GM21717 (cell line): ENCODE measurements at regions not wholly inside any gene's neighbourhood (a gene's known extent, or its start where the extent isn't known, plus 50 kb on each side); places are given as distances from the start of the nearest gene placed in this dataset.

Source experiments
- ATAC-seq: cut with Tn5 transposase; IDR thresholded peaks from one replicate; pipeline ENCODE4 v1.9.1; 2021; ENCODE audit warnings: mild to moderate bottlenecking, moderate library complexity; ENCODE audit not compliant: unreplicated experiment

DNA sequence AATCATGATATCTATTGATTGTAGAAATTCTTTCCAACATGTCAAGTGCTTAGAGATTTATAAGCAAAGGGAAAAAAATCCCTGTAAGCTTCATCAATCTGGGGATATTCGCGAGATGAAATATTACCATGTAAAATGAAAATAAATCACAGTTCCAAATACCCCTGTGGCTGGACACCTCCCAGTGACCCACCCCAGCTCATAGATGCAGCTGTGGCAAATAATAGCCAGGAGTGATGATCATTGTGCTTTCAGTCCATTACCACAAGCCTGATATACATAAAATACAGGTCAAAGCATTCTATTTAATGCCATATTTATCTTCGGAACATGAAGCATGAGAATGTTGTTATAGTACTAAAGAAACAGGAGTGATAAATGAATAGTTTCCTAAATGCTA is 274.9 kb upstream of the LRRC7 start:
- ATAC-seq: no peak

DNA sequence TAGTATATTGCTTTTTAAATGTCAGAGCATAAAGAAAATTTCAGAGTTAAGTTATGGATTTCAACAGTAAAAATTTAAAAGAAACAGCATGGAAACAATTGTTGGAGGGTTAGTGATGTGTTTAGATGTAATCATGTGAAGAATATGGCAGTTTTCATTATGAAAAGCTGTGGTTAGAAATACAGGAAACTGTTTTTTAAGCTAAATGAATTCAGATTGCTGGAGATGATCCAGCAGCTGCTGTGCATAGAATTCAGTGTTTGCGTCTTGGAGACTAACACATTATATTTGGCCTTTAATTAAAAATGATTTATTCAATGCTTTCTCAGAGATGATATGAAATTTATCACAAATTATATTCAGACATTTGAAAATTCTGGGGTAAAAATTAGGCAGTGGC is 273.6 kb upstream of the LRRC7 start:
- ATAC-seq: no peak

DNA sequence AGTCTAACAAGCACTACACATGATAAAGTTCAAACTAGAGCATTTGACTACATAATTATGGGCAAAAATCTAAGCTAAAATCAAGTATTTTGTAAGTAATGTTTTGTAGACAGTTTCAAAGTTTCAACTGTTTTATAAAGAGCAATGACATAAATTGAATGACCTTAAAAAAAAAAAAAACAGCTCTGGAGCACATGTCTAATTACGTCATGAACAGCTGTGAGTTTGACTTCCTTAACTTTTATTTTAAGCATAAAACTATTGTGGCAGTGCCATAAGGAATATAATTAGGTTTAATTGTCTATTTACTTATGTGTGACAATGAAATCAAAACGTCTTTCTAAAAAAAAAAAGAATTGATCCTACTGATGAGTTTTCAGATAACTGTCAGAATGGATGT is 272.5 kb upstream of the LRRC7 start:
- no peak for ATAC-seq

DNA sequence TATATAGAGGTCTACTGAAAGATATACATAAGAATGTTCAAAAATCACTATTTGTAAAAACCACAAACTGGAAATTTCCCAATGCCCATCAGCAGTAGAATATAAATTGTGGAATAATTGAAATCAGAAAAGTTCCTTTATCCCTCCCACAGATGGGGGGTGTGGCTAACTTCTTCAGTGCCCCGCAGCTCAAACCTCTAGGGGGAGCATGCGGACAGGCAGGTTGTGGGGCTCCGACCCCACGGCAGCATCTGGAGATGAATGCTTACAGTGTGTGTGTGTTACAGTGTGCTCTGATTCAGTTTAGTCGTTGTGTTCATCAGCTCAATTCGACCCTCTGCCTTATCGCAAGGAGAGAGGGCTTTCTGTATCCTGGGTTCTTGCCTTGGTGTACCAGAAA is 262.1 kb upstream of the LRRC7 start:
- no peak for ATAC-seq

DNA sequence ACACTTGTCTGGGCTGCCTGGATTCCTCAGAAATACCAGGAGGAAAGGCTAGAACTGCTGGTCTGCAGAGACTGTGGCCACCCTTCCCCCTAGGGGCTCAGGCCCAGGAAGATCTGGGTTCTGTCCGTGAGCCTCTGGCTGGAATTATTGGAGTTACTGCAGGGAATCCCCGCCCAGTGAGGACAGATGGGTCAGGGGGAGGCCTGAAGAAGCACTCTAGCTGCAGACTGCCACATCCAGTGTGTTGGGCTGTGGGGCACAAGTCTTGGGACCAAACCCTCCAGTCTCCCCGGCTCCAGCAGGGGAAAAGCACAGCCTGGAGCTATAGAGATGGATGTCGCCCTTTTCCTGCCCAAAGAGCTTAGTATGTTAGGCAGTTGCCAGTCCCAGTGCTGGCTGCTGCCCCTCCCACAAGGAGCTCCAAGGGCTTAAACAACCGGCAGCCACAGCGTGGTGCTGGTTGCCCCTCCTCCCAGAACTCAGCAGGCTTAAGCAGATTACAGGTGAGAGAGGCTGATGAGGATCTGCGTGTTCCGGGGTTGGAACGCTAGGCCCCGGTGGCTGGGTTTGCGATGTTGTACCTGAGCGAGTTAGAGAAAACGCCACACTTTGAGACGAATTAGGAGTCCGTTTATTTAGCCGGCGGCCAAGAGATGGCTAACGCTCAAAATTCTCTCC is 255.5 kb upstream of the LRRC7 start:
- no peak for ATAC-seq

DNA sequence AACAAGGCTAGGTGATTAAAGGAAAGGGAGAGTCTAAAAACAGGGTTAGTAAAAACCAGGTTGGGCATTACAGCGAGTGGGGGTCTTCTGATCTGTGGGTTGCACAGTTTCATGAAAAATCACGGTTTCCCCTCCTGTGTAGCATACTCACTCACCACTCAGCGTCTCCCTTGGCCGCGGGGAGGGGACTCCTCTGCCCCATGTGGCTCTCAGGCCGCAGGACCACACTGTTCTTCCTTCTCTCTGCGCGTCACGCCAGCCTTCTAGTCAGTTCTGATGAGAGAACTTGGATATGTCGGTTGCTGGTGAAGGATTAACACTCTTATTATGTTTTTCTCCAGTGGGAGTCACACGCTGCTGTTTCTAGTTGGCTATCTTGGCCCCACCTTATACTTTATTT is 254.6 kb upstream of the LRRC7 start:
- ATAC-seq: no peak

DNA sequence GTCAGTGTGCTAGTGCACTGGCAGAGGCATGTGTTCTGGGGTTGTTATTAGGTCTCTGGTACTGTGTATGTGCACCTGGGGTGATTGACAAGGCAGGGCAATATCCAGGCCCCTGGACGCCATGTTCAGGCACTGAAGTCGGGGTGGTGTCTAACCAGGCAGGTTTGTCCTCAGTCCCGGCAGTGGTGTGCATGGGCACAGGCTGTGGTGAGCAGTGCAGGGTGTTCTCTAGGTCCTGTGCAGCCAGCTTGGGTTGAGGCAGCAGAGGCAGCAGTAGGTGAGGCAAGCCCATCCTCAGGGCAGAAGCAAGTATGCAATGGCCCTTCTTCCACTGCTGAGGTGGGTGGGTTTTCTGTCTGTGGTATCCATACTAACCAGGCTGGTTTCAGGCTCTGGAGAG is 252.3 kb upstream of the LRRC7 start:
- ATAC-seq: no peak

DNA sequence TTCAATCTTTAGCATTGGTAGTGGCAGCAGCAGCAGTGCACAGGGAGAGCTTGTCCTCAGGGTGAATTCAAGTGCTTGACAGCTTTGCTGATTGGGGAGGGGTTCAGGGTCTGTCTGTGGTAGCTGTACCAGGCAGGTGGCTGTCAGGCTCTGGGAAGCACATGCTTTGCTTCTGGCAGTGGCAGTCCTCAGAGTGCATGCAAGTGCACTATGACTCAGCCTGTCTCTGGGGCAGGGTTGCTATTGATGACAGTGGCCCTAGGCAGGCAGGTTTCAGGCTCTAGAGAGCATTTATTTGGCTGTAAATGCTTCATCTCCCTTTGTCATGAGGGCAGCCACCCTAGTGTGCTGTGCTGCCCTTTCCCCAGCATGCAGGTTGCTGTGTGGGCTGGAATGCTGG is 251.9 kb upstream of the LRRC7 start:
- ATAC-seq: no peak

DNA sequence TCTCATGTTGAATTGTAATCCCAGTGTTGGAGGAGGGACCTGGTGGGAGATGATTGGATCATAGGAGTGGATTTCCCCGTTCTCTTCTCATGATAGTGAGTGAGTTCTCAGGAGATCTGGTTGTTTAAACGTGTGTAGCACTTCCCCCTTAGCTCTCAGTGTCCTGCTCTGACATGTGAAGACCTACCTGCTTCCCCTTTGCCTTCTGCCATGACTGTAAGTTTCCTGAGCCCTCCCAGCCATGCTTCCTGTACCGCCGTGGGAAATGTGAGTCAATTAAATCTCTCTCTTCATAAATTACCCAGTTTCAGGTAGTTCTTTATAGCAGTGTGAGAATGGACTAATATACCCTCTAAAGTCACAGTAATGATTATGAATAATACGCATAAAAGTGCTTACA is 248.4 kb upstream of the LRRC7 start:
- no peak for ATAC-seq

DNA sequence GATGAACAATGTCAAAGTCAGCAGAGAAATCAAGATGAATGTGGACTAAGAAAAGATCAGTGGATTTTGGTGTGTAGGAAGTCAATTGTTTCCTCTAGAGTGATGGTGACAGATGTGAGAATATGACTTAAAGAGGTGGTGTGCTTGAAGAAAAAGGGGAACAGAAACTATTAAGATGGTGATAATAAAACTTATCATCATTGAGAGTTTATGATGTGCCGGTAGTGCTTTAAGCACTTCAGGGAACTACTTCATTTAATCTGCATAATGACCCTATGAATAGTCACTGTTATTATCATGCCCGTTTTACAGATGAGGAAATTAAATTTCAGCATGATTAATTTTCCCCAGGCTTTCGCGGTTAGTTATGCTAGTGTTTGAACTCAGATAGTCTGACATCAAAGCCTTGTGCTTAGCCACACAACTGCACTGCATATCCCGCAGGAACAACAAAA is 246.9 kb upstream of the LRRC7 start:
- peak; percentile 72 for ATAC-seq

DNA sequence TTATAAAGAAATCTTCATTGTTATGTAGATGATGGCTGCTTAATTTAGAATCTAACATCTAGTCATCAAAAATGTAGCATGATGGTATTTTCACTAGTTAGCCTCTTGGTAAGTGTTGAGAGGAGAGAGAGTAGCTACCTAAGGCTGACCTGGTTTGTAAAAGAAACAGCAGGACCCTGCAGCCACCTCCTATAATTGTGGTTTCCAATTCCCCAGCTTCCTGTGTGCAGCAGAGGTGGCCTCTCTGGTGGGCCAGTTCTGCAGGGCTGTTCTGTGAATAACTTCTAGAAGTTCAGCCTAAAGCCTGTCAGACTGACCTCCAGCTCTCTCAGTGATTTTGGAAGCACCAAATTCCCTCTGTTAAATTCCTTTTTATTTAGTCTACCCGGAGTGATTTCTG is 246.4 kb upstream of the LRRC7 start:
- no peak for ATAC-seq

DNA sequence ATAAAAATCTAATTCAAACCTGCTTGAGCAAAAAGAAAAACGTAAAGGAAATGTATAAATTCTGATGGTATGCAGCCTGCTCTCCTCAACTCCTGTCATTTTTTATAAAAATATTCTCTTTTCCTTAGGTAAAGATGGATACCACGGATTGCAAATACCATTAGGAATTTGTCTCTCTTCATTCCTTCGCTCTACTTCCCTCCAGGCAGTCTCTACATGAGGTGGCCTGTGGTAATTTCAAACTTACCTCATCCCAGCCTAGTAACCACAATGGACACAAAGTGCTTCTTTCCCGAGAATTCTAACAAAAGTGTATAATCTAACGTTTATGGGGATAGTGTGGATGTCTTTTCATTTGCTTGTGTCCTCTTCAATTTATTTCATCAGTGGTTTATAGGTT is 239.5 kb upstream of the LRRC7 start:
- no peak for ATAC-seq

DNA sequence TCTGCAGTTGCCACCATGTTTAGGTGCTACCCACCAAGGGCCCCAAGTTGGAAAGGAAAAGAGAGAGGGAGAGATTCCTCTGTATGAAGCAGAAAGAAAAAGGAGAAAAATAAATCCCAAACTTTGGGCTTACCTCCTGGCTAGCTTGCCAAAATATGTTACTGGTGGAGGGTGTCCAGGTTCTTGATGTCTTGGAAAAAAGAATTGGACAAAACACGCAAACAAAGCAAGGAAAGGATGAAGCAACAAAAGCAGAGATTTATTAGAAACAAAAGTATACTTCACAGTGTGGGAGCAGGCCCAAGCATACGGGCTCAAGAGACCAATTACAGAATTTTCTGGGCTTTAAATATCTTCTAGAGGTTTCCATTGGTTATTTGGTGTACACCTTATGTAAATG is 204.5 kb upstream of the LRRC7 start:
- ATAC-seq: no peak

DNA sequence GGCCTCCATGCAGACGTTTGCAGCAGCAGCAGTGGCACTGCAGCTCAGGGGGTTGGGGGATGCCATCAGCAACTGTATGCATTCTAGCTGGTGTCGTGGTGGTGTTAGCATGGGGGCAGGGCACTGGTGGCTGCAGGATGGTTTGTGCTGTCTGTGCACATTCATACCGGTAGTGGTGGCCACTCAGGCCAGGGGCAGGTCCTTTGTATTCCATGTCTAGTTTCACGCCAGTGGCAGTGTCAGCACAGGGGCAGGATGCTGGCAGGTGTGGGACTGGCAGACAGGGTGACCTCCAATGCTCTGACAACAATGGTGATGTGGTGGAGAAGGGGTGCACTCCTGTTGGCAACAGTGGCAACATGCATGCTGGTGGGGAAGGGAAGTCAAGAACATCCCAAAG is 194.2 kb upstream of the LRRC7 start:
- no peak for ATAC-seq

DNA sequence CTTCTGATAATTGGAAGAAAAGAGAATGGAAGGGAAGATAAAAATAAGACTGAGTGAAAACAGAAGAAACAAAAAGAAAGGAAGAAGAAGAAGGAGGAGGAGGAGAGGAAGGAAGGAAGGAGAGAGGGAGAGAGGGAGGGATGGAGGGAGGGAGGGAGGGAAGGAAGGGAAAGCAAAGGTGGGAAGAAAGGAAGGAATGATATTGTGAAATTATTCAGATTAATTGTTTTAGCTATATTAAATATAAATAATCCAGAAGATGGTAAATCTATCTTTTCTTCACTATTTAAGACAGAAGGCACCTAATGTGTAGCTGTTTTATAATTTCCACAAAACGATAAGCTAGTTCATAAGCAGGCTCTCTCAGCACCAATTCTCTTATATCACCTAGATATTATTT is 191.3 kb upstream of the LRRC7 start:
- ATAC-seq: no peak

DNA sequence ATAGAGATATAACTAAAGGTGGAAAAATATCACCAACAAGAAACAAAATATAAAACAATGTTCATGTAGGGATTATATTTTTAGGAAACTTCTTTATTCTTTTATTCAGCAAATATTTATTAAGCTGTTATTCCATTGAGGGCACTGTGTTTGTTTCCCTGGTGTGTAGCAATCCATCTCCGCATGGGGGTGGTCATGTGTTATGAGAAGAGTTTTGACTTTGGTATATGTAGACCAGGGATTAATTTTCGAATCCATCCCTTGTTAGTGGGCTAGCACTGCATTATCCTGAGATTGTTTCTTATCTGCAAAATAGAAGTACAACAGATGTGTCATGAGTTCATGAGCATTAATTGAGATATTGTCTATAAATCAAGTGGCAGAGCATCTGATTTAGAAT is 190.2 kb upstream of the LRRC7 start:
- no peak for ATAC-seq

DNA sequence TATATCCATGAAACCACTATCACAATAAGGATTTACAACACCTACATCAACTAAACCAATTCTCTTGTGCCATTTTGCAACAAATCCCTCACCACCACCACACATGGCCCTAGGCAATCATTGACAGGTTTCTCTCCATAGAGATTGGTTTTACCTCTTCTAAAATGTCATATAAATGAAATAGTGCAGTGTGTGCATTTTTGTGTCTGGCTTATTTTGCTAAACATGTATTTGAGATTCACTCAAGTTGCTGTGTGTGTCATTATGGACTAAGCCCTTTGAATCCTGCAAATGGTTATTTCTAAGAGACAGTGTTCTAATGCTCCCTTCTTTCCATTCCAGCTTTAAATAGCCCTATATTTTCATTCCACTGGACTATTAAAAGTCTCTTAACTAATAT is 179.7 kb upstream of the LRRC7 start:
- no peak for ATAC-seq

DNA sequence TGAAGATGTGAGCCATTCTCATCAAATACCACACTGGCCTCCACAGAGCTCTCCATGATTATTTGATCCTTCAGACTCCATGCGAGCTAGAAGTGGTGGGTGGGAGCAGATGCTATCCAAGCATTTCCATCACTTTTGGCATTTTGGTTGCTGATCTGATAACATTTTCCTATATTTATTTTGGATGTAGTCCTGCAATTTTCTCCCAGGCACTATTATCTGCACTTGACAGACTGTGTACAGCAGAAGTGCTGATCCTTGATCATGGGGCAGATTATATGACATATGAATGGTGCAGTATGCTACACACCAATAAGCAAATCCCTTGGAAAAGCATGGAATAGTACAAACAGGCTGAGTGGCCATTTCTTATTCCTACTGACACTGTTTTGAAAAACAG is 167.6 kb upstream of the LRRC7 start:
- no peak for ATAC-seq

DNA sequence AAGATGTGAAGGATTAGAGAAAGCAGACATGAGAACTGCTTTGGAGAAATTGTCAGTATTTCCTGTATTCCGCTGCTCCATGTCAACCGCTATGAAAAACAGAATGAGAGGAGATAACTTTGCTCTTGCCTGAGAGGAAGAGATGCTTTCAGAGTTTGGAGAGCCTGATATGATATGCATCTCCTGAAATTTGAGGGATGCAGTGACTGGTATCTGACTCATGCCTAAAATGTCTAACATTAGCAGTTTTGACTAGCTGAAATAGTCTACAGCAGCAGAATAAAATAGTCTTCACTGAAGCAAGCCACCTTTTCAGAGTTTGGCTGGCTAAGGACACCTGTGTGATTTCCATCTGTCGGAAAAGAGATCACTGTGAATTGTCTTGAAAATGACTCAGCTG is 165.8 kb upstream of the LRRC7 start:
- ATAC-seq: no peak

DNA sequence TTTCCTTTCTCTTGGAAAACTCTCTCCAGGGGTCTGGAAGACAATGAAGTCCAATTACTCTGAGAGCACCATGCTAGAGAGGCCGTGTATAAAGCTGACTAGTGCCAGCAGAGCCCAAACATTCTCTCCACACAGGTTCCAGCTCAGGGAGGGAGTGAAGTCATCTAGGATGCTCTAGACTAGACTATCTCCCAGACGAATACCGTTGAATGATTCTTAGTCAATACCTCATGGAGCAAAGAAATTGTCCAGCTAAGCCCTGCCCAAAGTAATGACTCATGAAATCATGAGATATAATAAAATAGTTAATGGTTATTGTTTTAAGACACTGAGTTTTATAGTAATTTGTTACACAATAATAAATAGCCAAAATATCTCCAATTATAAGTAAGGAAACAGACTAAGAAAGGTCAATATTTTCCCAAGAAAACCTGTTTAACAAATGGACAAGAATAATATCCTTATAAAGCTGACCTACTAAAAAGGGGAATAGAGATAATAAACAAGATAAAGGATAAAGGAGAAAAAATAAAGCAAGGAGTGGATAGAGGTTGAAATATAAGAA is 163.9 kb upstream of the LRRC7 start:
- ATAC-seq: no peak

DNA sequence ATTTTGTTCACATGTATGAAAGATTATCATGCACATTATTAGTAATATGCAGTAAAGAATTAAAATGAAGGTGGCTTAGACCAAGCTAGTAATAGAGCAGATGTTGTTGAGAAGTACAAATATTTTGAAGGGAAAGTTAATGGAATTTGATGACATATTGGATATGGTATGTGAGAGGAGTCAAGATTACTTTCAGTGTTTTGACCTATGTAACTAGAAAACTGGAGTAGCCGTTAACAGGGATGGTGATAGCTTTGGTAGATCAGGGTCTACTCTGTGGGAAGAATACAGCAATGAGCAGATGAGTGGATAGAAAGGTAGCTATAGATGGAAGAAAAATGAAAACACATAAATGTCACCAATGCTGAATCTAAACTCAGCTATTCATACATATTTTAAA is 163.2 kb upstream of the LRRC7 start:
- ATAC-seq: no peak

DNA sequence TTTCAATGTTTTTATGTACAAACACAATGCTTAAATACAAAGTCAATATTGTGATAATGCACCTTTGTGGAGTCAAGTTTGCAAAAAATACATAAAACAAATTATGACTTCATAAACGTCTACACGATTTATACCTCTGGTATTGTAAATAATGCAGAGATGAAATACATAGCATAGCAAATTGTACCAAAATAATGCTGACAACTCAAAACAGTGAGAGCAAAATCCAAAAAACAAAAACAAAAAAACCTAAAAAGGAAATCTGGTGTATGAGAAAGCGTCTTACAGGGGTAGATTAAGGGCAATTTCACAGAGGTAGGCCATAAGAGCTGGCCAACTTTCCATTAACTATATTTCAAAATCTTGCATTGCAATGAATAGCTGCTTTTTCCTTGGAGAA is 161.5 kb upstream of the LRRC7 start:
- no peak for ATAC-seq
